AG04450 (cell line): ENCODE measurements at regions not wholly inside any gene's neighbourhood (a gene's known extent, or its start where the extent isn't known, plus 50 kb on each side); places are given as distances from the start of the nearest gene placed in this dataset.

Experiments used
- CTCF ChIA-PET: fragments of 300-600, 350-600 bp; formaldehyde crosslinking; extraction: SDS; loops from one replicate; lab custom pipeline; 2022; ENCODE audit warnings: antibody characterized with exemption, inconsistent platforms; lab: Charles Lee
- POLR2A ChIA-PET: fragments of 350-600 bp; formaldehyde crosslinking; extraction: SDS; loops from one replicate; lab custom pipeline; 2021; ENCODE audit warnings: antibody characterized with exemption, inconsistent platforms; lab: Yijun Ruan, JAX
- DNase-seq: peaks from one replicate; pipeline ENCODE4 v3.0.0-alpha.2; 2011; ENCODE audit warnings: low read depth, low spot score
- H3K27ac ChIP-seq: one replicate; pipeline ENCODE4 v1.5.1; 2012; ENCODE audit warnings: low read depth, low read length, control low read depth
- H3K27me3 ChIP-seq: one replicate; pipeline ENCODE4 v1.6.0; 2012; ENCODE audit warnings: low read length; ENCODE audit not compliant: control insufficient read depth, insufficient read depth
- H3K4me3 ChIP-seq: 2 replicates; pipeline ENCODE4 v1.5.1; 2011; ENCODE audit warnings: mild to moderate bottlenecking, low read depth, low read length, control low read depth
- H3K9me3 ChIP-seq: 2 replicates; pipeline ENCODE4 v1.5.1; 2012; ENCODE audit warnings: low read length; ENCODE audit not compliant: control insufficient read depth, insufficient read depth
- TF ChIP-seq, protein P1 (sequence below): IDR thresholded peaks from 2 replicates; pipeline ENCODE4 v1.5.1; 2011; ENCODE audit warnings: low read depth, low read length, control low read depth, inconsistent platforms

DNA sequence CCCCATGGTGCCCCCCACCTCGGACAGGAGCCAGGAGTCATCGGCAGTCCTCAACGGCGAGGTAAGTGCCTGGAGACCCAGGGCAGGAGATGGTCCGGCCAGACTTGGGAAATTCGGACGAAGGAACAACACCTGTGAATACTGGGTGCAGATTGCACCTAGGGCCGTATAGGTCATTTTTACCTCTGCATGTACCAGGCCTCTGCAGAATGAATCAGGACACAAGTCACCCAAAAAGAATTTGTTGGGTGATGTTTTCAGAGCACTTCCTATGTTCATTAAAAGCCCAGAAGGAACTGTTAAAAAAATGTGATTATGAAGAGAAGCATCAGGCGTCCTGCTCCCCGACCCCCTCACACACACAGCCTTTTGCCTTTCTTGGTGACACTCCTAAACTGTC, 93.9 kb downstream of the C11orf91 start:
- ChIA-PET POLR2A (no interaction called here), CTCF (no interaction called here)
- no peak overlapping the region for H3K4me3 ChIP-seq

DNA sequence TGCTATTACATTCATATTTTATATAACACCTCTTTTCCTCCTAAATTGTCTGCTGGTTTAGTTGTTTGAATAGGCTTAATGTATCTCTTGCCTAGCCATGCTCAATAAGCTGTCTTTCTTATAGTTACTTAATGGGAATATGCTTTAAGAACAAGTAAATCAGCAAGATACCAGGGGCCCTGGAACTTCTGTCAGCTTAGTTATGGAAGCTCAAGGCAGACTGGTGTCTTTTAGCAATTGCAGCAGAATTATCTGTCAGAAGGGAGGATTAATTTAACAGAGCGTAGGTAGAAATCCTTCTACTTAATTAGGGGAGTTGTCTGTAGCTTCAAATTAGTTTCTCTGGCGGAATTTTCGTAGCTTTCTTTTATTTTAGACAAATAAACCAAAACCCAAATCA, 94.9 kb downstream of the C11orf91 start:
- no peaks in the 10 kb centered on the region for H3K27me3 ChIP-seq
- CTCF ChIA-PET, result interaction anchor here (0.6 to 0.7 kb wide), 2 partner anchors 61 to 148 kb away, joined by 3 read pairs; no protein-coding TSS in a partner anchor
- no peak overlapping the region for H3K27ac ChIP-seq
- POLR2A ChIA-PET, result no interaction called here
- H3K9me3 ChIP-seq, result no peaks in the 10 kb centered on the region
- TF ChIP-seq, protein P1, sequence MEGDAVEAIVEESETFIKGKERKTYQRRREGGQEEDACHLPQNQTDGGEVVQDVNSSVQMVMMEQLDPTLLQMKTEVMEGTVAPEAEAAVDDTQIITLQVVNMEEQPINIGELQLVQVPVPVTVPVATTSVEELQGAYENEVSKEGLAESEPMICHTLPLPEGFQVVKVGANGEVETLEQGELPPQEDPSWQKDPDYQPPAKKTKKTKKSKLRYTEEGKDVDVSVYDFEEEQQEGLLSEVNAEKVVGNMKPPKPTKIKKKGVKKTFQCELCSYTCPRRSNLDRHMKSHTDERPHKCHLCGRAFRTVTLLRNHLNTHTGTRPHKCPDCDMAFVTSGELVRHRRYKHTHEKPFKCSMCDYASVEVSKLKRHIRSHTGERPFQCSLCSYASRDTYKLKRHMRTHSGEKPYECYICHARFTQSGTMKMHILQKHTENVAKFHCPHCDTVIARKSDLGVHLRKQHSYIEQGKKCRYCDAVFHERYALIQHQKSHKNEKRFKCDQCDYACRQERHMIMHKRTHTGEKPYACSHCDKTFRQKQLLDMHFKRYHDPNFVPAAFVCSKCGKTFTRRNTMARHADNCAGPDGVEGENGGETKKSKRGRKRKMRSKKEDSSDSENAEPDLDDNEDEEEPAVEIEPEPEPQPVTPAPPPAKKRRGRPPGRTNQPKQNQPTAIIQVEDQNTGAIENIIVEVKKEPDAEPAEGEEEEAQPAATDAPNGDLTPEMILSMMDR, result no peak
- DNase-seq, result no peak
- no peak overlapping the region for H3K4me3 ChIP-seq

More for the DNA sequence above, 93.9 kb downstream of the C11orf91 start:
- TF ChIP-seq, protein P1, result no peak
- no peak for DNase-seq
- Histone ChIP-seq H3K27ac (no peak overlapping the region), H3K9me3 (no peaks in the 10 kb centered on the region), H3K27me3 (no peaks in the 10 kb centered on the region)

DNA sequence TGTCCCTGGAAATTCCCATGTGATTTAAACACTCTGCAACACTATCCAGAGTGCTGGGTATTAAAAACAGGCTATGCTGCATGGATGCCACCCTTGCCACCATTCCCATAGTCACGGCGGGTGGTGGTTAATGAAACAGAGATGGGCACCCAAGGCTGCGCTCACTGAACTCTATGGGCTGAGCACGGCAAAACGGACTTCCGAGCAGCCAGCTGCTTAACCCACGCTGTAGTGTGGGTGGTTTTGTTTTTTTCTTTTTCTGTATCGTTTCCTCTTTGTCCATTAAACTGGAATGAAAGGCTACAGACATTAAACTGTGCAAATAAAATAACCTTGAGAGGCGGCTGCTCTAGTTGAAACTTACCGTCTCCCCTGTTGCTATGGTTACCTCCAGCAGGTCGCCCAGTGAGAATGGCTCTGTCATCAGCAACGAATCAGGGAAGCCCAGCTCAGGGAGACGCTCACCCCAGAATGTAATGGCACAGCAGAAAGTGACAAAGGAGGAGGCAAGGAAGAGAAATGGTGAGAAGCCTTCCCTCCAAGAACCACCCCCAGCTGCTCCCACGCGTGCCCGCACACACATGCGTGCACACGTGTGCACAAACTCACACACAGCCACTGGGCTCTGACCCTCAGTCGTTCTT, 102.1 kb downstream of the C11orf91 start:
- Histone ChIP-seq H3K27me3 (no peaks in the 10 kb centered on the region), H3K27ac (no peak overlapping the region), H3K4me3 (no peak overlapping the region), H3K9me3 (peaks cover 4% of the 10 kb centered on the region; the same call in 1 of the 2 replicates)
- TF ChIP-seq, protein P1, result no peak
- ChIA-PET CTCF (interaction anchor here (0.7 kb wide), 1 partner anchor 1588 kb away, joined by 3 read pairs; no protein-coding TSS in a partner anchor), POLR2A (no interaction called here)
- DNase-seq, result no peak

DNA sequence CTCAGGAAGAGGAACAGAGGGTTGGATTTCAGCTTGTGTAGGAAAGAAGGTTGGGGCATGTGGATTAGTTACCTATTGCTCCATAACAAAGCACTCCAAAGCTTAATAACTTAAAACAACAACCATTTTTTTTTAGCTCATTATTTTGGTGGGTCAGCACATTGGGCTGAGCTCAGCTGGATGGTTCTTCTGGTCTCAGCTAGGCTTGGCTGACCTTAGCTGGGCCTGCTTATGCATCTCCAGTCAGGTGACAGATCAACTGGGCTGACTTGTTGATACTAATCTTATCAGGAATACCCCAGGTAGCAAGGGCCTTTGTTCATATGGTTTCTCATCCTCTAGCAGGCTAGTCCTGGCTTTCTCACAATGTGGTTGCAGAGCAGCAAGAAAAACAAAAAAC, 106.4 kb downstream of the C11orf91 start:
- Histone ChIP-seq H3K27me3 (no peaks in the 10 kb centered on the region), H3K27ac (no peak overlapping the region), H3K9me3 (peaks cover 4% of the 10 kb centered on the region; the same call in 1 of the 2 replicates), H3K4me3 (no peak overlapping the region)
- DNase-seq, result no peak
- ChIA-PET CTCF (no interaction called here), POLR2A (no interaction called here)
- TF ChIP-seq, protein P1, result no peak

DNA sequence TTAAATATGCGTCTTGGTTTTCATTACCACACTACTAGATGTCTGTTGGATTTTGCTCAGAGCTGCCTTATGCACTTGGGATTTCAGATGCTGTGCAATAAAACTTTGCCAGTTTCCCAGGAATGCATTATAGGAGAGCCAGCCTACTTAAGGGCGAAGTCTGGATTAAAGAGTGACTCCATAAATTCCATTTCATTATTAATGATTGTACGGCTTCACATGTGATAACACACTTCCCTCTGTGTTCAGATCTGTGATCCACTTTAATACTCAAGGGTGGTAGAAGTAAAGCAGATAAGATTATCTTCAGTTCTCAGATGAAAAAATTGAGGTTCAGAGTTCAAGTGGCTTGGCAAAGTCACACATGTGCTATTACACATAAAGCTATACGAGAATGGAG, 110.2 kb downstream of the C11orf91 start:
- H3K4me3 ChIP-seq, result no peak overlapping the region
- DNase-seq, result no peak
- ChIA-PET POLR2A (no interaction called here), CTCF (no interaction called here)
- no peaks in the 10 kb centered on the region for H3K9me3 ChIP-seq
- TF ChIP-seq, protein P1, result no peak
- no peaks in the 10 kb centered on the region for H3K27me3 ChIP-seq
- no peak overlapping the region for H3K27ac ChIP-seq
